ENCODE measurements at regions not wholly inside any gene's neighbourhood (a gene's known extent, or its start where the extent isn't known, plus 50 kb on each side); places are given as distances from the start of the nearest gene placed in this dataset.
A peak's percentile ranks its signal among the peaks of the same experiment; 100 is the strongest.

GRCh38 chr5:113794981-113795380 lies 281.5 kb downstream of the YTHDC2 start:
- intact Hi-C loops (cut with DNase I): no loop called here

GRCh38 chr5:113800686-113801085 lies 287.2 kb downstream of the YTHDC2 start:
- DNase-seq: no peak
- 25 to 40% (median 25%) methylated on average over 3 of the region's 3 CpGs for WGBS, 3 donors
- Histone ChIP-seq H3K27me3 (no peaks in the 10 kb centered on the region), H3K4me3 (no peak overlapping the region), H3K36me3 (no peaks in the 10 kb centered on the region), H3K27ac (no peak overlapping the region), H3K9me3 (no peaks in the 10 kb centered on the region), H3K4me1 (ENCODE audit: insufficient read depth) (no peaks in the 10 kb centered on the region)
- intact Hi-C loops (cut with DNase I): no loop called here
- no peak for TF ChIP-seq CTCF (IDR thresholded peaks at IDR 0.05)
- TF ChIP-seq POLR2A (IDR thresholded peaks at IDR 0.05): no peak
- no peak for TF ChIP-seq EP300 (IDR thresholded peaks at IDR 0.05)

More at GRCh38 chr5:113794981-113795380, 281.5 kb downstream of the YTHDC2 start:
- TF ChIP-seq CTCF (IDR thresholded peaks at IDR 0.05): no peak
- TF ChIP-seq EP300 (IDR thresholded peaks at IDR 0.05): no peak
- H3K27me3 ChIP-seq: no peaks in the 10 kb centered on the region
- no peak overlapping the region for H3K4me3 ChIP-seq
- no peaks in the 10 kb centered on the region for H3K9me3 ChIP-seq
- no peaks in the 10 kb centered on the region for H3K4me1 ChIP-seq (ENCODE audit: insufficient read depth)
- no peak overlapping the region for H3K27ac ChIP-seq
- 93 to 98% (median 94%) methylated on average over 1 of the region's 1 CpG for WGBS, 3 donors
- no peak for DNase-seq
- H3K36me3 ChIP-seq: no peaks in the 10 kb centered on the region

GRCh38 chr5:113804264-113804663 lies 290.8 kb downstream of the YTHDC2 start:
- Histone ChIP-seq H3K36me3 (no peaks in the 10 kb centered on the region), H3K9me3 (no peaks in the 10 kb centered on the region), H3K4me3 (no peak overlapping the region), H3K27me3 (no peaks in the 10 kb centered on the region), H3K4me1 (ENCODE audit: insufficient read depth) (peaks cover 2% of the 10 kb centered on the region), H3K27ac (no peak overlapping the region)
- intact Hi-C loops (cut with DNase I): no loop called here
- DNase-seq: no peak
- 73 to 85% (median 74%) methylated on average over 4 of the region's 4 CpGs for WGBS, 3 donors
- TF ChIP-seq POLR2A (IDR thresholded peaks at IDR 0.05) (no peak), CTCF (IDR thresholded peaks at IDR 0.05) (no peak), EP300 (IDR thresholded peaks at IDR 0.05) (no peak)

- Histone ChIP-seq H3K27me3 (no peaks in the 10 kb centered on the region), H3K9me3 (no peaks in the 10 kb centered on the region), H3K4me1 (ENCODE audit: insufficient read depth) (peaks cover 2% of the 10 kb centered on the region), H3K4me3 (no peak overlapping the region), H3K27ac (no peak overlapping the region), H3K36me3 (no peaks in the 10 kb centered on the region)
- intact Hi-C loops (cut with DNase I): no loop called here
- TF ChIP-seq EP300 (IDR thresholded peaks at IDR 0.05) (no peak), CTCF (IDR thresholded peaks at IDR 0.05) (no peak), POLR2A (IDR thresholded peaks at IDR 0.05) (no peak)
- DNase-seq: no peak
- 86 to 97% (median 93%) methylated on average over 6 of the region's 6 CpGs for WGBS, 3 donors
Observed at GRCh38 chr5:113804943-113805342, 291.4 kb downstream of the YTHDC2 start.

- H3K9me3 ChIP-seq: no peaks in the 10 kb centered on the region
- intact Hi-C loops (cut with DNase I): no loop called here
- DNase-seq: no peak
- peak in 1 of 3 donors; percentile 7 for TF ChIP-seq CTCF (IDR thresholded peaks at IDR 0.05)
- no peak for TF ChIP-seq EP300 (IDR thresholded peaks at IDR 0.05)
- H3K4me1 ChIP-seq (ENCODE audit: insufficient read depth): peaks cover 2% of the 10 kb centered on the region
- H3K4me3 ChIP-seq: no peak overlapping the region
- 34 to 44% (median 36%) methylated on average over 3 of the region's 3 CpGs for WGBS, 3 donors
- H3K36me3 ChIP-seq: no peaks in the 10 kb centered on the region
- H3K27ac ChIP-seq: peak overlapping the region in 1 of 2 donors; percentile 27
- H3K27me3 ChIP-seq: no peaks in the 10 kb centered on the region
Observed at GRCh38 chr5:113806250-113806649, 292.8 kb downstream of the YTHDC2 start.

Data from ovary (tissue), 7 donors.